BLaER1 (cell line): ENCODE measurements at regions not wholly inside any gene's neighbourhood (a gene's known extent, or its start where the extent isn't known, plus 50 kb on each side); places are given as distances from the start of the nearest gene placed in this dataset.

ENCODE experiments used
- H3K27ac ChIP-seq: shearing (Covaris generic); formaldehyde crosslinking; 2 replicates; pipeline ENCODE4 v1.8.1; 2022
- H3K27me3 ChIP-seq: shearing (Covaris generic); formaldehyde crosslinking; 2 replicates; pipeline ENCODE4 v1.8.1; 2022
- H3K36me3 ChIP-seq: shearing (Covaris generic); formaldehyde crosslinking; 2 replicates; pipeline ENCODE4 v1.8.1; 2022
- H3K4me1 ChIP-seq: shearing (Covaris generic); formaldehyde crosslinking; 2 replicates; pipeline ENCODE4 v1.8.1; 2022
- H3K4me2 ChIP-seq: shearing (Covaris generic); formaldehyde crosslinking; 2 replicates; pipeline ENCODE4 v1.8.1; 2022
- H3K4me3 ChIP-seq: shearing (Covaris generic); formaldehyde crosslinking; 2 replicates; pipeline ENCODE4 v1.8.1; 2022
- H3K9ac ChIP-seq: shearing (Covaris generic); formaldehyde crosslinking; 2 replicates; pipeline ENCODE4 v1.8.1; 2022
- H3K9me3 ChIP-seq: shearing (Covaris generic); formaldehyde crosslinking; 2 replicates; pipeline ENCODE4 v1.8.1; 2022
- H4K20me1 ChIP-seq: shearing (Covaris generic); formaldehyde crosslinking; 2 replicates; pipeline ENCODE4 v1.8.1; 2022
- Cebpa-rat ChIP-seq: shearing (Covaris generic); IDR thresholded peaks from 2 replicates; pipeline ENCODE4 v1.8.1; 2022

GRCh38 chr1:209218113-209218512 is 365.4 kb upstream of the CAMK1G start:
- H3K4me2 ChIP-seq: no peak overlapping the region
- no peaks in the 10 kb centered on the region for H4K20me1 ChIP-seq
- TF ChIP-seq Cebpa-rat: no peak
- H3K27ac ChIP-seq: no peak overlapping the region
- no peaks in the 10 kb centered on the region for H3K27me3 ChIP-seq
- H3K4me3 ChIP-seq: no peak overlapping the region
- H3K9ac ChIP-seq: no peak overlapping the region
- H3K36me3 ChIP-seq: no peaks in the 10 kb centered on the region
- H3K9me3 ChIP-seq: no peaks in the 10 kb centered on the region
- peaks cover 6% of the 10 kb centered on the region; the same call in 1 of the 2 replicates for H3K4me1 ChIP-seq

DNA sequence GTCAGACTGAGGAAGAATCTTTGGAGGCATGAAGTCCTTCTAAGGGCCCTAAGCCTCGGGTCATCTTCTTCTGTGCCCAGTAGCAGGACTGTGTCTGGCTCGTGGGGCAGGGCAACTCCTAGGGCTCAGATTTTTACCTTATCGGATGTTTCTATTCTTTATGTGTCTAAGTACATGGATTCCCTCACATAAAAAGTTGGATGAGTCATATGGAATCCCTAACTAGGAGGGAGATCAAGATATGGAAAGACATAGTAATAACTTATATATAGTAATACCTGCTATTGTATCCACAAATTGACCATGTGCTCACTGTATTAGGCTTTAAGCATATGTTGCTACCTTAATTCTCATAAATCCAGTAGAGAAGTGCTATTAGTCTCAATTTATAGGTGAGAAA is 364.5 kb upstream of the CAMK1G start:
- Histone ChIP-seq H3K27me3 (no peaks in the 10 kb centered on the region), H3K36me3 (no peaks in the 10 kb centered on the region), H4K20me1 (no peaks in the 10 kb centered on the region), H3K4me1 (peaks cover 6% of the 10 kb centered on the region; the same call in 1 of the 2 replicates), H3K9ac (no peak overlapping the region), H3K9me3 (no peaks in the 10 kb centered on the region), H3K4me2 (no peak overlapping the region), H3K4me3 (no peak overlapping the region), H3K27ac (no peak overlapping the region)
- TF ChIP-seq Cebpa-rat: no peak

DNA sequence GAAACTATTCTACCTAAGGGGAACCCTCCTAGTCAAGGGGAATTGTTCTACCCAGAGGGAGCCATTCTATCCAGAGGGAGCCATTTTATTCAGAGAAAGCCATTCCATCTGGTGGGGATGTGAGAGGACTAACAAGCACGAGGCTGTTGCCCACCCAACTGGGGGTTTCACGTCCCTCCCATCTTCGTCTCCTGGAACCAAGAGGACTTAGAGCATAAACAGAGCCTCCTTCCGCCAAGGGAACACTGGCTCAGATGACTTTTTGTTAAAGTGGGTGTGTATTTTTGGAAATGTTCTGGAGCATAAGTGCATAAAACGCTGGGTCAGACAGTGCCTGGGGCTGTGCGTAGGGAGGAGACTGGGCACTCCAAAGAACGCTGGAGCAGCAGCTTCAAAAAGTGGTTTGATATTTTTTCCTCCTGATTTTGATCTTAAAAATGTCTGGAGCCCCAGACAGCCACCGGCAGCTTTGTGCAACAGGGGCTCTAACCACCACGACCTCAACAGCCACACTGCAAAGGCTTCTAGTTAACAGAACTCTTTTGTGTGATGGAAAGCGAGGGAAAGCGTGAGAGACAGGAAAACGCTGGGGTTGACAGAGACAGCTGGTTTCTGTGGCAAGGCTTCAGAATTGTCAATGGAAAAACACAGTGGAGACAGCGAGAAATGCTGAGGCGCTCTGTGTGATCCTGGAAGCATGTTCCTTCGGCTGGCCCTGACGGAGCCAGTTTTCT is 363.6 kb upstream of the CAMK1G start:
- H3K9ac ChIP-seq: no peak overlapping the region

DNA sequence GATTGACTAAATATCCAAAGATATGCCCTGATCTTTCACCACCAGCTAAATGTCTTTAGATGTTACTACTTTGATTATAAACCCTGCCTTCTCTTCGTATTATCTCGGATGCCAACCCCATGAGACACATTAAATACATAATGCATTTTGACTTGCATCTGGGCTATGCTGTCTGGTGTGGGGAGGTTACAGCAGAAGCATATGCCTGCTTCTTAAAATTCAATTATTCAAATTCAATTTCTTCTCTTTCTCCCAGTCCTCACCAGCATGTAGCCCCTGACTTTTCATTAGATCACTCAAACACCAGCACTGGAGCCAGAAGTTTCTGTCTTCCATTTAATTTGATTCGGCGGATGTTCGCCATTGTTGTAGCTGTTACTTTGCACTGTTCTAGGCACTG is 360.7 kb upstream of the CAMK1G start:
- no peak overlapping the region for H3K4me2 ChIP-seq
- H3K4me3 ChIP-seq: no peak overlapping the region
- H3K9ac ChIP-seq: no peak overlapping the region
- peaks cover 6% of the 10 kb centered on the region; the same call in 1 of the 2 replicates for H3K4me1 ChIP-seq
- no peaks in the 10 kb centered on the region for H3K36me3 ChIP-seq
- no peaks in the 10 kb centered on the region for H3K9me3 ChIP-seq
- TF ChIP-seq Cebpa-rat: no peak
- no peaks in the 10 kb centered on the region for H4K20me1 ChIP-seq
- H3K27ac ChIP-seq: no peak overlapping the region
- H3K27me3 ChIP-seq: no peaks in the 10 kb centered on the region

More for the DNA sequence above, 363.6 kb upstream of the CAMK1G start:
- TF ChIP-seq Cebpa-rat: no peak
- Histone ChIP-seq H3K9me3 (no peaks in the 10 kb centered on the region), H3K27ac (no peak overlapping the region), H3K4me3 (no peak overlapping the region), H3K4me1 (peaks cover 6% of the 10 kb centered on the region; the same call in 1 of the 2 replicates), H3K36me3 (no peaks in the 10 kb centered on the region), H3K27me3 (no peaks in the 10 kb centered on the region), H3K4me2 (no peak overlapping the region), H4K20me1 (no peaks in the 10 kb centered on the region)

DNA sequence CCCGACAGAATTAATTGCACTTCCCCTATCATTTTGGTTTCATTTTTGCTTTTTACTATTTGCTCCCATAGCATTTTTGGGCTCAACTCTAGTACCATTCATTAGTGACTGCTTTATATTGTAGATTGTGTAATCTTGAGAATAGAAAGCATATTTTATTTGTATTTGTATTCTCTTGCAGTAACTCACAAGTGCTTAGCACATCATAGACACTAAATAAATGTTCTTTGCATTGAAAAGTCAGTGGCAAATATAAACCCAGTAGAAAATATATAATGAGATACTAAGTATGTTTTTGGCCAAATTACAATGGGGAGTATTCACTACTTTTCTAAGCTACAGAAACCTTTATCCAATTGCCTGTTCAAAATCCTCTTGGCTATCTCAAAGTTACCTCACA is 359.7 kb upstream of the CAMK1G start:
- Histone ChIP-seq H3K4me1 (peaks cover 6% of the 10 kb centered on the region; the same call in 1 of the 2 replicates), H3K9me3 (no peaks in the 10 kb centered on the region), H3K27me3 (no peaks in the 10 kb centered on the region), H3K4me3 (no peak overlapping the region), H3K4me2 (no peak overlapping the region), H3K27ac (no peak overlapping the region), H4K20me1 (no peaks in the 10 kb centered on the region), H3K36me3 (no peaks in the 10 kb centered on the region), H3K9ac (no peak overlapping the region)
- no peak for TF ChIP-seq Cebpa-rat

GRCh38 chr1:209224886-209225285 is 358.6 kb upstream of the CAMK1G start:
- H3K4me2 ChIP-seq: no peak overlapping the region
- no peaks in the 10 kb centered on the region for H3K27me3 ChIP-seq
- no peaks in the 10 kb centered on the region for H3K36me3 ChIP-seq
- H3K4me3 ChIP-seq: no peak overlapping the region
- H4K20me1 ChIP-seq: no peaks in the 10 kb centered on the region
- H3K9ac ChIP-seq: no peak overlapping the region
- TF ChIP-seq Cebpa-rat: no peak
- H3K4me1 ChIP-seq: peaks cover 5% of the 10 kb centered on the region; the same call in 1 of the 2 replicates
- no peak overlapping the region for H3K27ac ChIP-seq
- no peaks in the 10 kb centered on the region for H3K9me3 ChIP-seq

GRCh38 chr1:209227171-209227570 is 356.3 kb upstream of the CAMK1G start:
- H3K27me3 ChIP-seq: no peaks in the 10 kb centered on the region
- peaks cover 17% of the 10 kb centered on the region for H3K9me3 ChIP-seq
- no peaks in the 10 kb centered on the region for H3K36me3 ChIP-seq
- H4K20me1 ChIP-seq: no peaks in the 10 kb centered on the region
- no peak overlapping the region for H3K9ac ChIP-seq
- no peak overlapping the region for H3K27ac ChIP-seq
- no peak overlapping the region for H3K4me3 ChIP-seq
- no peak overlapping the region for H3K4me2 ChIP-seq
- no peak for TF ChIP-seq Cebpa-rat
- no peaks in the 10 kb centered on the region for H3K4me1 ChIP-seq

DNA sequence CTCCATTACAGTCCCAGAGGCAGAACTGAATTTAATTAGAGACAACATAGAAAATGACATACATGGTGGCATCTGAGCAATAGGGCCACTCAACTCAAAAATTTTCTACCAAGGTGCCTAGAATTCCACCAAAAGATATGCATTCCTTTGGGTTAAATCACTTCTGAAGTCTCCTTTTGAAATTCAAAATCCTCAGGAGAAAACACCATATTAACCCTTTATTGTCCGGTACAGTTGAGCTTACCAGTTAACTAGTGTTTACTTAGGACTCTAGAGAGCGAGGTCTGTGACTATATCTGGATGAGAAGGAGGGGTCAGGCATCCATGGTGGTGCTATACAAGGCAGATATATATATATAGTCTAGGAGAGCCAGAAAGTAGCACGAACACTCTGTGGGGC is 355.6 kb upstream of the CAMK1G start:
- no peak overlapping the region for H3K4me3 ChIP-seq
- no peaks in the 10 kb centered on the region for H4K20me1 ChIP-seq
- H3K9ac ChIP-seq: no peak overlapping the region
- no peak overlapping the region for H3K27ac ChIP-seq
- TF ChIP-seq Cebpa-rat: no peak
- H3K9me3 ChIP-seq: peaks cover 21% of the 10 kb centered on the region
- H3K36me3 ChIP-seq: no peaks in the 10 kb centered on the region
- no peak overlapping the region for H3K4me2 ChIP-seq
- no peaks in the 10 kb centered on the region for H3K27me3 ChIP-seq
- no peaks in the 10 kb centered on the region for H3K4me1 ChIP-seq

GRCh38 chr1:209229494-209230061 is 353.9 kb upstream of the CAMK1G start:
- Histone ChIP-seq H3K27me3 (no peaks in the 10 kb centered on the region), H4K20me1 (no peaks in the 10 kb centered on the region), H3K4me2 (no peak overlapping the region), H3K27ac (no peak overlapping the region), H3K9ac (no peak overlapping the region), H3K9me3 (peaks cover 21% of the 10 kb centered on the region), H3K36me3 (no peaks in the 10 kb centered on the region), H3K4me1 (no peaks in the 10 kb centered on the region), H3K4me3 (no peak overlapping the region)
- TF ChIP-seq Cebpa-rat: no peak

DNA sequence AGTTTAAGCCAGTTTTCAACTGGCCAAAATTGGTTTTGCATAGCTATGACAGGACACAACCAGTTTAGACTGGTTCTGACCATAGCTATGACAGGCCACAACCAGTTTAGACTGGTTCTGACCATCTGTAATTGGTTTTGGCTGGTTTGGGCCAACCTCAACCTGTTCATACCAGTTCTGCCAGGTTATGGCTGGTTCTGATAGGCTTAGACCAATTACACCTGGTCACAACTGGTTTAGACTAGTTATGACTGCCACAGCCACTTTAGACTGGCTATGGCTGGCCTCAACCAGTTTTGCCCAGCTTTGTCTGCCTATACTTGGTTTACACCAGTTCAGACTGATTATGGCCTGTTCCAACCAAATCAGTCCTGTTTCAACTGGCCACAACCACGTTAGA is 353.2 kb upstream of the CAMK1G start:
- Histone ChIP-seq H3K9me3 (peaks cover 21% of the 10 kb centered on the region), H3K4me1 (no peaks in the 10 kb centered on the region), H3K9ac (no peak overlapping the region), H3K4me3 (no peak overlapping the region), H3K27ac (no peak overlapping the region), H3K27me3 (no peaks in the 10 kb centered on the region), H3K36me3 (no peaks in the 10 kb centered on the region), H3K4me2 (no peak overlapping the region), H4K20me1 (no peaks in the 10 kb centered on the region)
- no peak for TF ChIP-seq Cebpa-rat
